Esophagus squamous epithelium (tissue), 4 donors: ENCODE measurements at regions not wholly inside any gene's neighbourhood (a gene's known extent, or its start where the extent isn't known, plus 50 kb on each side); places are given as distances from the start of the nearest gene placed in this dataset.

Experiments used
- POLR2A ChIP-seq, 4 donors: fragments of 450-650 bp; IDR thresholded peaks; one replicate each; pipeline ENCODE4 v1.6.1; 2017; ENCODE audit warnings: antibody characterized with exemption in 4 of 4, mild to moderate bottlenecking in 4 of 4, moderate library complexity in 3 of 4
- TF ChIP-seq, protein P1 (sequence below), 6 experiments: fragments of 450-650 bp in 4 of 6; fragments of 200-600 bp in 2 of 6; sonication (generic) in 2 of 6; IDR thresholded peaks; one replicate each; pipeline ENCODE4 v1.5.1; 2016 to 2019; ENCODE audit warnings: antibody characterized with exemption in 6 of 6, mild to moderate bottlenecking in 4 of 6, moderate library complexity in 4 of 6

DNA sequence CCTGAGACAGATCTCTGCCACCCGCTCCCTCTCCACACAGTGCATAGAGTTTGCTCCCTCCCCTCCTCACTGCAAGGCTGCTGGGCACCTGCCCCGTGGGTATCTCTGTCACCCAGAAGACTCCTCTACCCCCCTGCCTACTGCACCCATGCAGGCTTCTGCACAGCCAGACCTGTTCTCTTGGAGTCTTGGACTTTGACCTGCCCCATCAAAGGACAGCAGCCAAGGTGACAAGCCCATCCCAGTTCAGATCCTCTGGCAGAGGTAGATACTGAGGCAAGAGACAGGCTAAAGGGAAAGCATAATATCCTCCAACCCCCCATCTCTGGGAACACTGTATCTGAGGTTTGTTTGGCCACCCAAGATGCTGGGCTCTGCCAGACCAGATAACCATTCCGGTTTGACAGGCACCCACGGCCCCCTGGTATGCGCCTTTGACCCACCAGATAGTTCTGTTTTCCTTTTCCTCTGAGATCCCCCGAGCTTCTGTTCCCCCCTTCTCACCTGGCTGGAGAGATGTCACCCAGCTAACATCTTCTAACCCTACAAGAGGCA lies 239.6 kb downstream of the SOX9 start:
- TF ChIP-seq POLR2A (IDR thresholded peaks at IDR 0.05): no peak
- TF ChIP-seq, protein P1, sequence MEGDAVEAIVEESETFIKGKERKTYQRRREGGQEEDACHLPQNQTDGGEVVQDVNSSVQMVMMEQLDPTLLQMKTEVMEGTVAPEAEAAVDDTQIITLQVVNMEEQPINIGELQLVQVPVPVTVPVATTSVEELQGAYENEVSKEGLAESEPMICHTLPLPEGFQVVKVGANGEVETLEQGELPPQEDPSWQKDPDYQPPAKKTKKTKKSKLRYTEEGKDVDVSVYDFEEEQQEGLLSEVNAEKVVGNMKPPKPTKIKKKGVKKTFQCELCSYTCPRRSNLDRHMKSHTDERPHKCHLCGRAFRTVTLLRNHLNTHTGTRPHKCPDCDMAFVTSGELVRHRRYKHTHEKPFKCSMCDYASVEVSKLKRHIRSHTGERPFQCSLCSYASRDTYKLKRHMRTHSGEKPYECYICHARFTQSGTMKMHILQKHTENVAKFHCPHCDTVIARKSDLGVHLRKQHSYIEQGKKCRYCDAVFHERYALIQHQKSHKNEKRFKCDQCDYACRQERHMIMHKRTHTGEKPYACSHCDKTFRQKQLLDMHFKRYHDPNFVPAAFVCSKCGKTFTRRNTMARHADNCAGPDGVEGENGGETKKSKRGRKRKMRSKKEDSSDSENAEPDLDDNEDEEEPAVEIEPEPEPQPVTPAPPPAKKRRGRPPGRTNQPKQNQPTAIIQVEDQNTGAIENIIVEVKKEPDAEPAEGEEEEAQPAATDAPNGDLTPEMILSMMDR (IDR thresholded peaks at IDR 0.05): no peak
